Esophagus (tissue), 2 donors: ENCODE measurements at regions not wholly inside any gene's neighbourhood (a gene's known extent, or its start where the extent isn't known, plus 50 kb on each side); places are given as distances from the start of the nearest gene placed in this dataset.

Experiments used
- H3K27ac ChIP-seq, 2 donors: one replicate each; pipeline ENCODE4 v1.5.1; 2013; ENCODE audit warnings: low read depth in 2 of 2, mild to moderate bottlenecking in 2 of 2, inconsistent platforms in 1 of 2, low read length in 1 of 2, moderate library complexity in 1 of 2
- H3K27me3 ChIP-seq, 2 donors: one replicate each; pipeline ENCODE4 v1.6.1; 2013; ENCODE audit warnings: low read length in 2 of 2, control low read depth in 1 of 2, mild to moderate bottlenecking in 1 of 2; ENCODE audit not compliant: insufficient read depth in 2 of 2, control insufficient read depth in 1 of 2
- H3K36me3 ChIP-seq, 2 donors: one replicate each; pipeline ENCODE4 v1.6.1; 2013; ENCODE audit warnings: low read length in 1 of 2; ENCODE audit not compliant: control insufficient read depth in 2 of 2, insufficient read depth in 2 of 2
- H3K4me1 ChIP-seq, 2 donors: one replicate each; pipeline ENCODE4 v1.6.1; 2013; ENCODE audit warnings: low read length in 1 of 2; ENCODE audit not compliant: control insufficient read depth in 2 of 2, insufficient read depth in 2 of 2
- H3K4me3 ChIP-seq, 2 donors: one replicate each; pipeline ENCODE4 v1.5.1; 2013; ENCODE audit warnings: low read length in 2 of 2, mild to moderate bottlenecking in 2 of 2, low read depth in 1 of 2, moderate library complexity in 1 of 2
- H3K9me3 ChIP-seq, 2 donors: one replicate each; pipeline ENCODE4 v1.6.1; 2013; ENCODE audit warnings: mild to moderate bottlenecking in 2 of 2, low read depth in 1 of 2, low read length in 1 of 2, moderate library complexity in 1 of 2; ENCODE audit not compliant: control insufficient read depth in 2 of 2, insufficient read depth in 1 of 2
- WGBS, 2 donors: extraction: QIAGEN DNeasy Blood & Tissue Kit; methylation state at CpG; one replicate each; pipeline ENCODE4 v1.1.7; 2013; 5-methylcytosine and 5-hydroxymethylcytosine counted together
- donor health status: healthy with polysubstance abuse.
- donor health status: Bipolar disorder and iron deficiency.

DNA sequence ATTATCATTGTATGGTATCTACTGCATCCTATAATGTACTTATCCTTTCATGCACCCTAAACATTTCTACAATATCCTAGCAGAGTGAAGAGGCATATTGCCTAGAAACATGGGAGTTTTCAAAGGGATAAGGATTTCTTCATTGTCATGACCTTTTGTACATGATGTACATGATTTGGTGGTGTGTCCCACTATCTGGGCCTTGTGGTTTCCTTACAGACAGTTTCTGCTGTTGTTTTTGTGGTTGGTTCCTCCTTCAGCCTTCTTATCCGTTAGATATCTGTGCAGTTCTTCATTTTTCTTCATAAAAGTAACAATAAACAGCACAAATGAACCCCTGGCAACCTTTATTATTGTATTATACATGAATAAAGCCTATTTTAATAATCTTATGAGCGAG lies 70.4 kb upstream of the BACH1 start:
- Histone ChIP-seq H3K36me3 (no peaks in the 10 kb centered on the region), H3K9me3 (no peaks in the 10 kb centered on the region), H3K4me3 (no peak overlapping the region), H3K27me3 (no peaks in the 10 kb centered on the region), H3K27ac (no peak overlapping the region), H3K4me1 (no peaks in the 10 kb centered on the region)
- 85 to 87% methylated on average over 2 of the region's 2 CpGs for WGBS, 2 donors

DNA sequence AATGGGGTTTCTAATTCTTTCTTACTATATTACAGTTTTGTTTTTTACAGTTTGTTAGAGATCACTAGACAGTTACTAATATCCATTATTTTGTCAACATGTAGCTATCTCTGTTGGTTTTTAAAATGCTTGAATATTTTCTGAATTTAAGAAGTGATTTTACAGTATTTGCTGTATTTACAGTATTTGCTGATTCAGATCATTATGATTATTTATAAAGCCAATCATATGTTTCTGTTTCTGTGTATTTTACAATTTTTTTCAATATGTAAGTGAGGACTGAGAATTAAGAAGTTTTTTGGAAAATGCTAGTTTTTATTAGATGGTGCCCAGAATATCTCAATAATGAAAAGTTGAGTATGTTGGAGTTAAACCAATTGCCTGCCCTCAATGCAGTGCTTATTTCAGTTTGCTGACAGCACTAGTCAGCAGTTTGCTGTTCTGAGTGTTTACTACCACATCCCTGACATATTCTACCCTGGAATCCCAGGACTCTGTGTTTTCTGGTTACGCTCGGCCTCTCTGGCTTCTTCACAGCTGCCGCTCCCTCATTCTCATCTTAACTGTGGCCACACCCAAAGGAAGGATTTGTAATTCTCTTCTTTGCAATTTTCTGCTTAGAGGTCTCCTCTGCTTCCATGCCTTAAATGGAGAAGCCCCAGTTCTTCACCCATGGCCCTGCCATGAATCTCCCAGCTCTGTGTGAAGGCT lies 68.0 kb upstream of the BACH1 start:
- WGBS, 2 donors, result 45 to 70% methylated on average over 3 of the region's 3 CpGs
- Histone ChIP-seq H3K4me3 (no peak overlapping the region), H3K9me3 (no peaks in the 10 kb centered on the region), H3K4me1 (no peaks in the 10 kb centered on the region), H3K36me3 (no peaks in the 10 kb centered on the region), H3K27me3 (no peaks in the 10 kb centered on the region), H3K27ac (peak overlapping the region in 1 of 2 donors; percentile 17)

DNA sequence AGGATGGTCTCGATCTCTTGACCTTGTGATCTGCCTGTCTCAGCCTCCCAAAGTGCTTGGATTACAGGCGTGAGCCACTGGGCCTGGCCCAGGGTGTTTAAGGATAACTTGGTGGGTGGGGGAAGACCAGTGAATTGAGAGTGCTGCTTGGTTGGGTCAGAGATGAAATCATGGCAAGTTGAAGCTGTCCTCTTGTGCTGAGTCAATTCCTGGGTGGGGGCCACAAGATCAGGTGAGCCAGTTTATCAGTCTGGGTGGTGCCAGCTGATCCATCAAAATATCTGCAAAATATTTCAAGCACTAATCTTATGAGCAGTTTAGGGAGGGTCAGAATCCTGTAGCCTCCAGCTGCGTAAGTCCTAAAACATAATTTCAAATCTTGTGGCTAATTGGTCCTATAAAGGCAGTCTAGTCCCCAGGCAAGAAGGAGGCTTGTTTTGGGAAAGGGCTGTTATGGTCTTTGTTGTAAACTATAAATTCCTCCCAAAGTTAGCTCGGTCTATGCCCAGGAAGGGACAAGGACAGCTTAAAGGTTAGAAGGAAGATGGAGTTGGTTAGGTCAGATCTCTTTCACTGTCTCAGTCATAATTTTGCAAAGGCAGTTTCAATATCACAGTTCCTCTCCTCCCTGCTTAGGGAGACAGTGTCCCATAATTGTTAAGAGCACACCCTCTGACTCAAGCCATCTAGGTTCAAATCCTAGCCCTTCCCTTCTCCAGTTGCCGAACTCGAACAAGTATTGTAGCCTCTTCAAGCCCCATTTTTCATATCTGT lies 66.8 kb upstream of the BACH1 start:
- WGBS, 2 donors, result 92 to 93% methylated on average over 6 of the region's 6 CpGs
- H3K4me1 ChIP-seq, result peaks cover 0 to under 1% of the 10 kb centered on the region in 2 donors
- H3K27me3 ChIP-seq, result no peaks in the 10 kb centered on the region
- no peaks in the 10 kb centered on the region for H3K9me3 ChIP-seq
- H3K36me3 ChIP-seq, result no peaks in the 10 kb centered on the region
- no peak overlapping the region for H3K4me3 ChIP-seq
- H3K27ac ChIP-seq, result peak overlapping the region in 1 of 2 donors; percentile 2

DNA sequence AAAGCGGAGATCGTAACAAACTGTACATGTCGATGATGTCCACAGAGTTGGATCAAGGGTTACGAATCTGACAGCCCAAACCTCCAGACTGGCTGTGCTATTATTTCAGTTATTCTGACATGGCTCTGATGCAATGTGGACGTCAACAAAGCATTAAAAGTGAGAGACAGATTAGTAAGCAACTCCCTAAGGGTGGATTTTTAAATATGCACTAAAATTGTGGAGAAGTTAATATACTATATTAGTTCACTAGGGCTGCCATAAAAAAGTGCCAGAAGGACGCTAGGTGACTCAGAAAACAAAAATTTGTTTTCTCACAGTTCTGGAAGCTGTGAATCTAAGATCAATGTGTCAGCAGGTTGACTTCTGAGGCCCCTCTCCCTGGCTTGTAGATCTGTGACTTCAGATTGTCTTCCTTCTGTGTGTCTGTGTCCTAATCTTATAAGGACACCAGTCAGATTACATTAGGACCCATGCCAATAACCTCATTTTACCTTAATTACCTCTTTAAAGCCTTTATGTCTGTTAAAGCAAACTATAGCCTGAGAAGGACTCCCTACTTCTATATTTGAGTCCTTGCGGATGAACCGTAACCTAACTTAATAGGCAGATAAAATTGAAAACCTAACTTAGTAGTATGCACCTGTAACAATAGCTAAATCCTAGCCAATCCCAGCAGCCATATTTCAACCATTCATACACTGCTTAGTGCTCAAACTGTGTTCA lies 66.0 kb upstream of the BACH1 start:
- Histone ChIP-seq H3K27ac (peak overlapping the region in 1 of 2 donors; percentile 3), H3K27me3 (no peaks in the 10 kb centered on the region), H3K9me3 (no peaks in the 10 kb centered on the region), H3K36me3 (no peaks in the 10 kb centered on the region), H3K4me1 (peaks cover 0 to 4% of the 10 kb centered on the region in 2 donors), H3K4me3 (no peak overlapping the region)
- 81 to 84% methylated on average over 8 of the region's 8 CpGs for WGBS, 2 donors

DNA sequence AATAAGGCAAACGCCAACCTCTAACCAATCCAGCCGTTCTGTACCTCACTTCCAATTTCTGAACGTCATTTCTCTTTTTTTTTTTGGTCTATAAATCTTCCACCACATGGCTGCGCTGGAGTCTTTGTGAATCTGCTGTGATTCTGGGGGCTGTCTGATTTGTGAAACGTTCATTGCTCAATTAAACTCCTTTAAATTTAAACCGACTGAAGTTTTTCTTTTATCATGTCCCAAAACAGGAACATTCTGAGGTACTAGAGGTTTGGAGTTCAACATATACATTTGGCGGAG lies 65.5 kb upstream of the BACH1 start:
- Histone ChIP-seq H3K27ac (no peak overlapping the region), H3K27me3 (no peaks in the 10 kb centered on the region), H3K4me3 (no peak overlapping the region), H3K36me3 (no peaks in the 10 kb centered on the region), H3K4me1 (peaks cover 0 to 4% of the 10 kb centered on the region in 2 donors), H3K9me3 (no peaks in the 10 kb centered on the region)
- 71 to 73% methylated on average over 7 of the region's 7 CpGs for WGBS, 2 donors

DNA sequence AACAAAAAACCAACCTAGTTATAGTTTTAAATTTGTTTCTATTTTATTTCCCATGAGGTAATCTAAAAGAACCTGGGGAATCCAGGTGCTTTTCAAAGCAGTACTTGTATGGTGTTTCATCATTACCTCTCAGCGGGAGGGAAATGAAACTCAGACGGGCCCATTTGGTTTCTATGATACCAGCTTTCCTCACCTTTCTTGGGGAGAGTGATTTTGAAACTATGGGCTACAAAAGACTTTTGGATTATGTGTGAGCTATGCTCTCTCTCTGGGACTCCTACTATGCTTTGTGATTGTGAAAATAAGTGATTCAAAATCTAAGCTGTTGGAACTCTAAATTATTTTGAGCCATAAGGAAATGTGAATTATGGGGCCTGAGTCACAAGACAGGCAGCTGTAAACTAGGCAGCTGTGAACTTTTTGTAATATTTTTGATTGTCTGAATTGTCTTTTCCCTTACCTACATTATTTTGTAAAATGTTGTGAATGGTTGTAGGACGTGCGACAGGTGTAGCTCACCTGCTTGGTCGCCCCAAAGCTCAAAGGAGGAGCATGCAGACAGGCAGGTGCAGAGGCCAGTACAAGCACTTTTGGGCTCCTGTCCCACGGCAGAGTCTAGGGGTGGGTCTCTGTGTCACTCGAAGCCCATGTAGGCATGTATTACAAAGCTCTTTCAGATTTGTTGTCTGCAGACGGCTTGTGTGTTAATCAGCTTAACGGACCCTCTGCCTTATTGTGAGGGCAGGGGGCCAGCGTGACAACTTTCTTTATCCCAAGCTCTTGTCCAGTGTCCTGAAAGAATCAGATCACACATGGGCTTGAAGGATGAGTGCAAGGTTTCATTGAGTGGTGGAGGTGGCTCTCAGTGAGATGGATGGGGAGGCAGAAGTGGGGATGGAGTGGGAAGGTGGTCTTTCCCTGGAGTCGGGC lies 64.8 kb upstream of the BACH1 start:
- peaks cover 0 to 4% of the 10 kb centered on the region in 2 donors for H3K4me1 ChIP-seq
- H3K9me3 ChIP-seq, result no peaks in the 10 kb centered on the region
- H3K4me3 ChIP-seq, result no peak overlapping the region
- no peaks in the 10 kb centered on the region for H3K27me3 ChIP-seq
- no peaks in the 10 kb centered on the region for H3K36me3 ChIP-seq
- WGBS, 2 donors, result 86 to 89% methylated on average over 11 of the region's 11 CpGs
- H3K27ac ChIP-seq, result peak overlapping the region in 1 of 2 donors; percentile 71

DNA sequence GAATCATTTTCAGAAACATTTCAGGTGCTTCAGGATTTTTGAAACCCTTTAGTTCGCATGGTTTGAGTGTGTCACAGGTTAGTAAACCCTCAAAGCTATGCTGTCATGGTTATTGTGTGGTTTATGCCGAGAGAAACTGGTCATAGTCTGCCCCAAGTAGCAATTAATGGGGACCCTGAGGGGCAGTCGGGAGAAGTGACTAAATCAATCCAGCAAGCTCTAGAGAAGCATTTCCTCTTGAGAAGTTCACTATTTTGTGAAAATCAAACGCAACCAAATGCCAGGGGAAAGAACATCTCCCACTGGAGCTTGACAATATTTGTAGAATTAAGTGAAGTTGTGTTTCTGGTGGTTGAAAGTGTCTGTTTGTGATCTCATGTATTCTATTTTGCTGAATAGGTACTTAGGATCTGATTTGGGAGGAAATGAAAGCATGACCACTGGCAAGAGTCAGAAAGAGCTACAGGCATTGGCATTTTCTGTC lies 63.0 kb upstream of the BACH1 start:
- Histone ChIP-seq H3K4me3 (no peak overlapping the region), H3K4me1 (peaks cover 0 to 4% of the 10 kb centered on the region in 2 donors), H3K36me3 (no peaks in the 10 kb centered on the region), H3K27me3 (no peaks in the 10 kb centered on the region), H3K9me3 (no peaks in the 10 kb centered on the region), H3K27ac (no peak overlapping the region)
- WGBS, 2 donors, result 76 to 80% methylated on average over 4 of the region's 4 CpGs

DNA sequence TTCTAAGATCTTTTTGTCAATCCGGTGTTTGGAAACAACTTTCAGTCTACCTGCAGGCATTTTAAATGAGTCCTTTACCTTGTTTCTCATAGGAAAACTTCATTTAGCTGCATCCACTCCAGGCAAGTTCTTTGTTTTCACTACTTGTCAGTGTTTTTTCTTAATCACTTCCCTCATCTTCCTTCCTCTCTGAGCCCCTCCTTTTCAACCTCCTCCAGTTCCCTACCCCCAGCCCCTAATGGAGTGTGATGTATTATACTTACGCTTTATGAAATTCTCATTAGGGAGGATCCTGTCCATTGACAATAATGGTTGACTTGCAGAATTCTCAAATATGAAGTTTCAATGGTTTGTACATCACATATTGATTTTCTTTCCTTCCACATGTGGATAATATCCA lies 62.5 kb upstream of the BACH1 start:
- no peak overlapping the region for H3K4me3 ChIP-seq
- no peaks in the 10 kb centered on the region for H3K36me3 ChIP-seq
- WGBS, 2 donors, result 67 to 78% methylated on average over 2 of the region's 2 CpGs
- no peaks in the 10 kb centered on the region for H3K9me3 ChIP-seq
- H3K4me1 ChIP-seq, result peaks cover 0 to 4% of the 10 kb centered on the region in 2 donors
- H3K27ac ChIP-seq, result no peak overlapping the region
- no peaks in the 10 kb centered on the region for H3K27me3 ChIP-seq
